Activated CD4-positive, alpha-beta T cell treated with anti-CD3 and anti-CD28 coated beads, Interleukin-2, amount 10 ng/mL, durations not matched to agents 7 days and 5 days (primary cell): ENCODE measurements at regions not wholly inside any gene's neighbourhood (a gene's known extent, or its start where the extent isn't known, plus 50 kb on each side); places are given as distances from the start of the nearest gene placed in this dataset.
"Not testable (repeated sequence)": the region's sequence is repeated elsewhere in the genome, so short reads cannot be mapped to it uniquely, and the experiment has no call there.

Experiments used
- CTCF ChIA-PET: fragments of 350-600 bp; sonication (Branson Sonifier 250); formaldehyde crosslinking; loops from one replicate; lab custom pipeline; 2021; ENCODE audit warnings: antibody characterized with exemption; lab: Charles Lee
- POLR2A ChIA-PET: fragments of 350-600 bp; sonication (Branson Sonifier 250); formaldehyde crosslinking; loops from one replicate; lab custom pipeline; 2021; ENCODE audit warnings: antibody characterized with exemption; lab: Charles Lee
- DNase-seq: peaks from one replicate; pipeline ENCODE4 v3.0.0-alpha.2; 2020
- H3K27ac Mint-ChIP-seq: one replicate; pipeline ENCODE4 v1.8.0; 2021; ENCODE audit warnings: mild to moderate bottlenecking, moderate library complexity, mixed read lengths
- H3K27me3 Mint-ChIP-seq: one replicate; pipeline ENCODE4 v1.8.0; 2021; ENCODE audit warnings: mixed read lengths
- H3K36me3 Mint-ChIP-seq: one replicate; pipeline ENCODE4 v1.8.0; 2021; ENCODE audit warnings: low read depth, mixed read lengths
- H3K4me1 Mint-ChIP-seq: one replicate; pipeline ENCODE4 v1.8.0; 2021; ENCODE audit warnings: mixed read lengths
- H3K4me3 Mint-ChIP-seq: one replicate; pipeline ENCODE4 v1.8.0; 2021; ENCODE audit warnings: mild to moderate bottlenecking, moderate library complexity, mixed read lengths
- H3K9me3 Mint-ChIP-seq: one replicate; pipeline ENCODE4 v1.8.0; 2021; ENCODE audit warnings: mixed read lengths

DNA sequence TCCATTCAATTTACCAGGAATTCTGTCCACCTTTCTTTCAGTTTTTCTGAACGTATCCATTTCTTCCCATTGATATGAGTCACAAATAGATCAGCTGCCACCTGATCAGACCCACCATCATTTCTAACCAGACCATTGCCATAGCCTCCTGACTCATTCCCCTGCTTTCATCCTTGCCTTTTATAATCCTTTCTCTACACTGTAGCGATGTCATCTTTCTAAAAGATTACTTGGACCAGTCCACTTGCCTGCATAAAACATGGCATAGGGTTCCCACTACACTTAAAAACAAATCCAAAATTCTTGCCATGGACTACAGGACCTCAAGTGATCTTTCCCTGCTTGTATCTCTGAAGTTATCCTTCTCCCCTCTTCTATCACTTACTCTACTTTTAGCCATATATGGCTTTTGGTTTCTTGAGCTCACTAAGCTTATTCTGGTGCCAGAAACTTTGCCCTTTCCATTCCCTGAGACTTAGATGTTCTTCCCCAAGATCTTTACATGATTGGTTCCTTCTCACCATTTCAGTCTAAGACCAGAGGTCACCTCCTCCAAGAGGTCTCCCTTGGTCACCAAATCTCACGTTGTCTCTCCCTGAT is 149.5 kb upstream of the KRR1 start:
- CTCF ChIA-PET, result interaction anchor here (0.6 kb wide), 1 partner anchor 390 kb away, joined by 3 read pairs; no protein-coding TSS in a partner anchor
- POLR2A ChIA-PET, result no interaction called here

GRCh38 chr12:75660107-75660530 is 148.7 kb upstream of the KRR1 start:
- Mint-ChIP-seq H3K4me3 (no peak overlapping the region), H3K9me3 (no peaks in the 10 kb centered on the region), H3K4me1 (peaks cover 18% of the 10 kb centered on the region), H3K36me3 (no peaks in the 10 kb centered on the region), H3K27me3 (peaks cover 3% of the 10 kb centered on the region), H3K27ac (no peak overlapping the region)
- DNase-seq, result no peak
- CTCF ChIA-PET, result no interaction called here
- POLR2A ChIA-PET, result no interaction called here

More for the DNA sequence above, 149.5 kb upstream of the KRR1 start:
- peaks cover 3% of the 10 kb centered on the region for H3K27me3 Mint-ChIP-seq
- H3K4me3 Mint-ChIP-seq, result no peak overlapping the region
- peaks cover 11% of the 10 kb centered on the region for H3K4me1 Mint-ChIP-seq
- DNase-seq, result no peak
- H3K27ac Mint-ChIP-seq, result no peak overlapping the region
- H3K36me3 Mint-ChIP-seq, result no peaks in the 10 kb centered on the region
- no peaks in the 10 kb centered on the region for H3K9me3 Mint-ChIP-seq

GRCh38 chr12:75658901-75659823 is 147.8 kb upstream of the KRR1 start:
- ChIA-PET POLR2A (interaction anchor here (0.7 kb wide), 2 partner anchors 18 to 300 kb away, joined by 4 to 8 read pairs; no protein-coding TSS in a partner anchor), CTCF (interaction anchor here (0.7 to 1.2 kb wide), 2 partner anchors 8 to 19 kb away, joined by 3 to 4 read pairs; no protein-coding TSS in a partner anchor)
- H3K9me3 Mint-ChIP-seq, result no peaks in the 10 kb centered on the region
- peaks cover 26% of the 10 kb centered on the region for H3K4me1 Mint-ChIP-seq
- no peak overlapping the region for H3K4me3 Mint-ChIP-seq
- H3K27me3 Mint-ChIP-seq, result peaks cover 3% of the 10 kb centered on the region
- H3K36me3 Mint-ChIP-seq, result no peaks in the 10 kb centered on the region
- no peak overlapping the region for H3K27ac Mint-ChIP-seq
- peak; percentile 10 for DNase-seq

GRCh38 chr12:75658286-75658685 is 146.9 kb upstream of the KRR1 start:
- CTCF ChIA-PET, result interaction anchor here (0.5 to 1.2 kb wide), 2 partner anchors 9 to 22 kb away, joined by 3 to 4 read pairs; no protein-coding TSS in a partner anchor
- Mint-ChIP-seq H3K27me3 (peaks cover 7% of the 10 kb centered on the region), H3K9me3 (no peaks in the 10 kb centered on the region), H3K36me3 (peaks cover 4% of the 10 kb centered on the region), H3K27ac (no peak overlapping the region), H3K4me3 (no peak overlapping the region), H3K4me1 (peaks cover 28% of the 10 kb centered on the region)
- DNase-seq, result no peak
- POLR2A ChIA-PET, result interaction anchor here (0.7 kb wide), 1 partner anchor 17 kb away, joined by 8 read pairs; no protein-coding TSS in a partner anchor

DNA sequence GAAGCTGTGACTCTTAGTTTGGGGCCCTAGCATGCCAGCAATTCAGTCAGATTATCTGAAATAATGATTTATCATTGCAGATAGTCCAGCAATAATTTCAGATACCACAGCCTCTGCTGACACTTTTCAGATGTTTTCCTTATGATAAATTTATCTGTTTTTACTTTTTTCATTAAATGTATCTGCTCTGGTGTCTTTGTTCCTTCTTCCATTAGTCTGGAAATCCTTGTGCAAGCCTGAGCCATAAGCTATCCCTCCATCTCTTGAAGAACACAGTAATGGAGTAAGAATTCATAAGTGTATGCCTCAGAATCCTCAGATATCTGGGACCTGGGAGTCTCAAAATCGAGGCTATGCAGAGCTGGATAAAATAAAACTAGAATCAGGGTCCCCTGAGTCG is 146.4 kb upstream of the KRR1 start:
- Mint-ChIP-seq H3K4me1 (peaks cover 28% of the 10 kb centered on the region), H3K36me3 (peaks cover 4% of the 10 kb centered on the region), H3K4me3 (no peak overlapping the region), H3K27me3 (peaks cover 7% of the 10 kb centered on the region), H3K9me3 (no peaks in the 10 kb centered on the region), H3K27ac (no peak overlapping the region)
- CTCF ChIA-PET, result interaction anchor here (0.5 kb wide), 1 partner anchor 23 kb away, joined by 3 read pairs; no protein-coding TSS in a partner anchor
- POLR2A ChIA-PET, result no interaction called here
- no peak for DNase-seq

DNA sequence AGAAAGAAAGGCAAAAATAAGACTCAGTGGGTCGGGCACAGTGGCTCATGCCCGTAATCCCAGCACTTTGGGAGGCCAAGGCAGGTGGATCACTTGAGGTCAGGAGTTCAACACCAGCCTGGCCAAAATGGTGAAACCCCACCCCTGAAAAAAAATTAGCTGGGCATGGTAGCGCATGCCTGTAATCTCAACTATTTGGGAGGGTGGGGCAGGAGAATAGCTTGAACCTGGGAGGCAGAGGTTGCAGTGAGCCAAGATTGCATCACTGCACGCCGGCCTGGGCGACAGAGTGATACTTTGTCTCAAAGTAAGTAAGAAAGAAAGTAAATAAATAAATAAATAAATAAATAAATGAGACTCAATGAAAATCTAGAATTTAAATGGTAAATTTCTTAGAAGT is 145.9 kb upstream of the KRR1 start:
- H3K9me3 Mint-ChIP-seq, H3K4me3 Mint-ChIP-seq, CTCF ChIA-PET, H3K27ac Mint-ChIP-seq, H3K36me3 Mint-ChIP-seq, H3K27me3 Mint-ChIP-seq, POLR2A ChIA-PET, DNase-seq: not testable (repeated sequence)
- peaks cover 28% of the 10 kb centered on the region for H3K4me1 Mint-ChIP-seq

DNA sequence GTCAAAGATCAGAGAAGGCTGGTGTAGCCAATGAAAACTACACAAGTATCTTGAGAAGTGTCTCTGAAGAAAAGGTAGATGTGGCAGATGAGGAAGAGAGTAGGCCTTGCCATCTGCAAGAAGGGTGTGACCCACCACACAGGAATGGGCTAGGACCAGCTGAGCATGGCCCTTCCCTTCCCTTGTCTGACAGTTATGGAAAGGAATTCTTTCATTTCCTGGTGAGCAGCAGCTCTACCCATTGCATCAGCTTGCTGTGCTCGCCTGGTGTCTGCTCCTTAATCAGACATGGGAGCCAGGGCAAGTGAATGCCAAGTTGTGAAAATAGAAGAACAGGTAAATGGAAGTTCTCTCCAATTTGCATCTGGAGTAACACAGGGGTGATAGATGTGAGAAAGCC is 145.2 kb upstream of the KRR1 start:
- Mint-ChIP-seq H3K4me3 (no peak overlapping the region), H3K4me1 (peaks cover 28% of the 10 kb centered on the region), H3K36me3 (peaks cover 4% of the 10 kb centered on the region), H3K27me3 (peaks cover 9% of the 10 kb centered on the region), H3K27ac (no peak overlapping the region), H3K9me3 (no peaks in the 10 kb centered on the region)
- no peak for DNase-seq
- ChIA-PET POLR2A (no interaction called here), CTCF (no interaction called here)

- POLR2A ChIA-PET, result no interaction called here
- Mint-ChIP-seq H3K4me1 (peaks cover 28% of the 10 kb centered on the region), H3K27ac (no peak overlapping the region)
Measured at GRCh38 chr12:75656210-75656609, 144.8 kb upstream of the KRR1 start.

GRCh38 chr12:75655315-75655806 is 144.0 kb upstream of the KRR1 start:
- POLR2A ChIA-PET, result no interaction called here
- Mint-ChIP-seq H3K4me1 (peaks cover 28% of the 10 kb centered on the region), H3K27ac (peak overlapping the region; percentile 71), H3K27me3 (peaks cover 19% of the 10 kb centered on the region), H3K9me3 (no peaks in the 10 kb centered on the region), H3K36me3 (peaks cover 4% of the 10 kb centered on the region), H3K4me3 (no peak overlapping the region)
- DNase-seq, result peak; percentile 16
- CTCF ChIA-PET, result no interaction called here

More at GRCh38 chr12:75656210-75656609, 144.8 kb upstream of the KRR1 start:
- no peaks in the 10 kb centered on the region for H3K9me3 Mint-ChIP-seq
- CTCF ChIA-PET, result no interaction called here
- H3K36me3 Mint-ChIP-seq, result peaks cover 4% of the 10 kb centered on the region
- no peak for DNase-seq
- no peak overlapping the region for H3K4me3 Mint-ChIP-seq
- H3K27me3 Mint-ChIP-seq, result peaks cover 14% of the 10 kb centered on the region

- H3K4me3 Mint-ChIP-seq, result no peak overlapping the region
- CTCF ChIA-PET, result interaction anchor here (1.3 kb wide), 1 partner anchor 58 kb away, joined by 3 read pairs; no protein-coding TSS in a partner anchor
- DNase-seq, result no peak
- peaks cover 4% of the 10 kb centered on the region for H3K36me3 Mint-ChIP-seq
- no peak overlapping the region for H3K27ac Mint-ChIP-seq
- peaks cover 34% of the 10 kb centered on the region for H3K27me3 Mint-ChIP-seq
- H3K4me1 Mint-ChIP-seq, result peaks cover 18% of the 10 kb centered on the region
- H3K9me3 Mint-ChIP-seq, result no peaks in the 10 kb centered on the region
- POLR2A ChIA-PET, result no interaction called here
Measured at GRCh38 chr12:75651342-75651695, 139.9 kb upstream of the KRR1 start.

GRCh38 chr12:75650595-75651341 is 139.4 kb upstream of the KRR1 start:
- peaks cover 16% of the 10 kb centered on the region for H3K4me1 Mint-ChIP-seq
- no peak overlapping the region for H3K27ac Mint-ChIP-seq
- H3K9me3 Mint-ChIP-seq, result no peaks in the 10 kb centered on the region
- H3K4me3 Mint-ChIP-seq, result no peak overlapping the region
- peaks cover 36% of the 10 kb centered on the region for H3K27me3 Mint-ChIP-seq
- ChIA-PET CTCF (interaction anchor here (1.3 kb wide), 1 partner anchor 59 kb away, joined by 3 read pairs; no protein-coding TSS in a partner anchor), POLR2A (no interaction called here)
- H3K36me3 Mint-ChIP-seq, result peaks cover 4% of the 10 kb centered on the region
- no peak for DNase-seq

GRCh38 chr12:75650100-75650499 is 138.7 kb upstream of the KRR1 start:
- Mint-ChIP-seq H3K27ac (no peak overlapping the region), H3K27me3 (peaks cover 39% of the 10 kb centered on the region), H3K36me3 (peaks cover 4% of the 10 kb centered on the region), H3K9me3 (no peaks in the 10 kb centered on the region), H3K4me3 (no peak overlapping the region), H3K4me1 (peaks cover 9% of the 10 kb centered on the region)
- CTCF ChIA-PET, result no interaction called here
- no peak for DNase-seq
- POLR2A ChIA-PET, result no interaction called here
